CD4-positive, alpha-beta T cell (primary cell): ENCODE measurements at regions not wholly inside any gene's neighbourhood (a gene's known extent, or its start where the extent isn't known, plus 50 kb on each side); places are given as distances from the start of the nearest gene placed in this dataset.
A peak's percentile ranks its signal among the peaks of the same experiment; 100 is the strongest.

ENCODE experiments used
- ATAC-seq: fragments of 200-7000 bp; cut with Tn5 transposase; one replicate; pipeline ENCODE4 v1.10.0; 2022; ENCODE audit warnings: mild to moderate bottlenecking; ENCODE audit not compliant: poor library complexity
- CTCF ChIA-PET: fragments of 350-600 bp; sonication (Branson Sonifier 250); formaldehyde crosslinking; loops from one replicate; lab custom pipeline; 2021; ENCODE audit warnings: antibody characterized with exemption, inconsistent platforms; lab: Charles Lee
- POLR2A ChIA-PET: fragments of 350-600 bp; sonication (Branson Sonifier 250); formaldehyde crosslinking; loops from one replicate; lab custom pipeline; 2021; ENCODE audit warnings: antibody characterized with exemption, inconsistent platforms; lab: Charles Lee
- DNase-seq, 14 experiments: peaks; one replicate each; pipeline ENCODE4 v3.0.0-alpha.2; 2013 to 2020; ENCODE audit warnings: mixed read lengths in 2 of 14
- H3K27ac ChIP-seq, 2 donors: one replicate each; pipeline versions ENCODE4 v1.5.1 to v1.7.0; 2013; ENCODE audit warnings: low read length in 2 of 2, low read depth in 1 of 2, mild to moderate bottlenecking in 1 of 2
- H3K27me3 ChIP-seq, 2 experiments: 1 replicate in 1 of 2; 2 replicates in 1 of 2; pipeline versions ENCODE4 v1.6.1 to v1.7.0; 2013; ENCODE audit warnings: low read length in 2 of 2, control low read depth in 1 of 2, mild to moderate bottlenecking in 1 of 2, moderate library complexity in 1 of 2; ENCODE audit not compliant: insufficient read depth in 2 of 2, control insufficient read depth in 1 of 2
- H3K36me3 ChIP-seq: one replicate; pipeline ENCODE4 v1.6.1; 2013; ENCODE audit warnings: low read length, control low read depth; ENCODE audit not compliant: insufficient read depth
- H3K4me1 ChIP-seq: one replicate; pipeline ENCODE4 v1.6.1; 2013; ENCODE audit warnings: low read length, control low read depth; ENCODE audit not compliant: insufficient read depth
- H3K4me3 ChIP-seq: one replicate; pipeline ENCODE4 v1.5.1; 2013; ENCODE audit warnings: mild to moderate bottlenecking, low read length, moderate library complexity
- H3K9me3 ChIP-seq, 2 experiments: 1 replicate in 1 of 2; 2 replicates in 1 of 2; pipeline versions ENCODE4 v1.6.1 to v1.7.0; 2013; ENCODE audit warnings: low read length in 2 of 2, mild to moderate bottlenecking in 2 of 2, control low read depth in 1 of 2, moderate library complexity in 1 of 2; ENCODE audit not compliant: control insufficient read depth in 1 of 2, insufficient read depth in 1 of 2
- H3K27ac Mint-ChIP-seq: one replicate; pipeline ENCODE4 v1.8.0; 2020; ENCODE audit warnings: mixed read lengths
- H3K27me3 Mint-ChIP-seq: one replicate; pipeline ENCODE4 v1.8.0; 2021; ENCODE audit warnings: mixed read lengths
- H3K36me3 Mint-ChIP-seq: one replicate; pipeline ENCODE4 v1.8.0; 2021; ENCODE audit warnings: low read depth, mixed read lengths
- H3K4me1 Mint-ChIP-seq: one replicate; pipeline ENCODE4 v1.8.0; 2021; ENCODE audit warnings: low read depth, mixed read lengths
- H3K4me3 Mint-ChIP-seq: one replicate; pipeline ENCODE4 v1.8.0; 2020; ENCODE audit warnings: mild to moderate bottlenecking, mixed read lengths
- H3K9me3 Mint-ChIP-seq: one replicate; pipeline ENCODE4 v1.8.0; 2020; ENCODE audit warnings: mixed read lengths
- intact Hi-C, 2 experiments: fragments of 100-400 bp; cut with DNase I in 1 of 2; cut with micrococcal nuclease in 1 of 2; formaldehyde crosslinking; loops; one replicate each; pipeline versions ENCODE4 v1.15.1 to v1.9.0; 2023 to 2025; cut with DNase I, micrococcal nuclease
- TF ChIP-seq, protein P1 (sequence below): fragments of 200-600 bp; IDR thresholded peaks from one replicate; pipeline ENCODE4 v1.8.0; 2022; ENCODE audit warnings: antibody characterized with exemption, mild to moderate bottlenecking

DNA sequence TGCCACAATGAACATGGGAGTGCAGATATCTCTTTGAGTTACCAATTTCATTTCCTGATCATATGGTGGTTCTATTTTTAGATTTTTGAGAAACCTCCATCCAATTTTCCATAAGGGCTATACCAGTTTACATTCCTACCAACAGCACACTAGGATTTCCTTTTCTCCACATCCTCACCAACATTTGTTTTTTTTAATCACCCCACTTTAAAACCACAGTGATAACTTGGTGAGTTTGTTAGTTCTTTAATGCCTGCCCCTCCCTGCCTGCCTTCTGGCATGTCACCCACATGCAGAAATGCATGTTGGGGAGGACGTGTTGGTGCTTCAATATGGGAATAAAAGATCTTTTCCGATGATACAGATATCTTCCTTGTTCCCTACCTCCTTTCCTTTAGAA lies 167.9 kb downstream of the CAND1 start:
- Histone ChIP-seq H3K27me3 (no peaks in the 10 kb centered on the region), H3K9me3 (no peaks in the 10 kb centered on the region), H3K36me3 (no peaks in the 10 kb centered on the region), H3K4me3 (no peak overlapping the region), H3K4me1 (peaks cover 9% of the 10 kb centered on the region), H3K27ac (no peak overlapping the region)
- DNase-seq (no peak), ATAC-seq (no peak)
- ChIA-PET POLR2A (no interaction called here), CTCF (no interaction called here)
- TF ChIP-seq, protein P1, sequence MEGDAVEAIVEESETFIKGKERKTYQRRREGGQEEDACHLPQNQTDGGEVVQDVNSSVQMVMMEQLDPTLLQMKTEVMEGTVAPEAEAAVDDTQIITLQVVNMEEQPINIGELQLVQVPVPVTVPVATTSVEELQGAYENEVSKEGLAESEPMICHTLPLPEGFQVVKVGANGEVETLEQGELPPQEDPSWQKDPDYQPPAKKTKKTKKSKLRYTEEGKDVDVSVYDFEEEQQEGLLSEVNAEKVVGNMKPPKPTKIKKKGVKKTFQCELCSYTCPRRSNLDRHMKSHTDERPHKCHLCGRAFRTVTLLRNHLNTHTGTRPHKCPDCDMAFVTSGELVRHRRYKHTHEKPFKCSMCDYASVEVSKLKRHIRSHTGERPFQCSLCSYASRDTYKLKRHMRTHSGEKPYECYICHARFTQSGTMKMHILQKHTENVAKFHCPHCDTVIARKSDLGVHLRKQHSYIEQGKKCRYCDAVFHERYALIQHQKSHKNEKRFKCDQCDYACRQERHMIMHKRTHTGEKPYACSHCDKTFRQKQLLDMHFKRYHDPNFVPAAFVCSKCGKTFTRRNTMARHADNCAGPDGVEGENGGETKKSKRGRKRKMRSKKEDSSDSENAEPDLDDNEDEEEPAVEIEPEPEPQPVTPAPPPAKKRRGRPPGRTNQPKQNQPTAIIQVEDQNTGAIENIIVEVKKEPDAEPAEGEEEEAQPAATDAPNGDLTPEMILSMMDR = no peak
- intact Hi-C loops = loop anchor here in 1 of 2 experiments (5.0 kb wide), 1 partner anchor 85 kb away; no protein-coding TSS in a partner anchor
- Mint-ChIP-seq H3K27me3 (no peaks in the 10 kb centered on the region), H3K9me3 (peaks cover 3% of the 10 kb centered on the region), H3K4me3 (no peak overlapping the region), H3K36me3 (no peaks in the 10 kb centered on the region), H3K27ac (no peak overlapping the region), H3K4me1 (peaks cover 22% of the 10 kb centered on the region)

DNA sequence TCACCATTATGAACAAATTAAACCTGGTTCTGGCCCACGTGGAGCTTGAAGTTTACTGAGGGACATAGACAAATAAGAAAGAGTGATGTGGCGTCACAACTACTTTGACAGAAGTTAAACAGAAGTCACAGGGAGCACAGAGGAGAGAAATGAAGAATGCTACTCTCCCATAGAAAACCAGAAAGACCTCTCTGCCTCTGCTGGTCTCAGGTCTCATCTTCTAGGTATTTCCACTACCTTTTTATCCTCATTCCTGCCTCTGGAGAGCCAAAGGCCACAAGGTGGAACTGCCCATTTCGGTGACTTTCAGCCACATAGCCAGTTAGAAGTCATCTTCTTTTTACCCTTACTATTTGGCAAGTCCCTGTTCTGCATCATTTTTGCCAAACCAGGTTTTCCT lies 170.5 kb downstream of the CAND1 start:
- H3K27ac Mint-ChIP-seq = no peak overlapping the region
- ChIA-PET POLR2A (no interaction called here), CTCF (interaction anchor here (0.6 kb wide), 1 partner anchor 348 kb away, joined by 3 read pairs; no protein-coding TSS in a partner anchor)
- Histone ChIP-seq H3K27ac (no peak overlapping the region), H3K4me1 (peaks cover 14% of the 10 kb centered on the region), H3K36me3 (no peaks in the 10 kb centered on the region), H3K4me3 (no peak overlapping the region), H3K9me3 (no peaks in the 10 kb centered on the region), H3K27me3 (no peaks in the 10 kb centered on the region)
- no peaks in the 10 kb centered on the region for H3K27me3 Mint-ChIP-seq
- intact Hi-C loops = loop anchor here (2.0 to 5.0 kb wide), 7 partner anchors 48 to 503 kb away; partner anchors contain the start of gene DYRK2 (in 1 of the 2)
- H3K9me3 Mint-ChIP-seq = peaks cover 3% of the 10 kb centered on the region
- DNase-seq (no peak), ATAC-seq (no peak)
- TF ChIP-seq, protein P1 = no peak
- no peaks in the 10 kb centered on the region for H3K36me3 Mint-ChIP-seq
- H3K4me1 Mint-ChIP-seq = peaks cover 34% of the 10 kb centered on the region
- H3K4me3 Mint-ChIP-seq = no peak overlapping the region

DNA sequence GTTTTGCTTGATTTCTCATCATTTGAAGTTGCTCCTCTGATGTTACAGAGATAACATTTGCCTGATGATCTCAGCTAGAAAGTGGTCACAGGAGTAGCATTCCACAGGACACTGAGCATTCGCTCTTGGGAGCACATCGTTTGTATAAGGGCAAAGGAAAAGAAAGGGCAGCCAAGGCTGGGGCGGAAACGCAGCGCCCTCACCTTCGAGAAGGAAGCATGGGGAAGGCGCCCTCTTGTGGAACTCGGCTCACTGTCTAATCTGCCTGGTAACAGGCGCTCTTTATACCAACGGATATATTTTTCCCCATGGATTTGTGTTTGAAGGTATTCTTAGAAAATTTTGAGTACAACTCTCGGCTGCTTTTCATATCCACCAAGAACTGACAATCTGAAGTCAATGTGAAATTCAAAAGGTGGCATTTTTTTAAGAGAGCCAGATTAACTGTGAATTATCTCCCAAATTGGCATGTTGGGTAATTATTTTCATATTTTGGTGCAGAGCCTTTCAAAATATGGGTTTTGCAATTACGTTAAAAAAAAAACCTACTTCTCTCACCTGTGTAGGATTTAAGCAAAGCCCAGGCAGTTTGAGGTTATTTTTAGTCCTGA lies 172.7 kb downstream of the CAND1 start:
- no peaks in the 10 kb centered on the region for H3K27me3 Mint-ChIP-seq
- TF ChIP-seq, protein P1 = peak; percentile 84
- peaks cover 14% of the 10 kb centered on the region for H3K4me1 ChIP-seq
- H3K4me3 Mint-ChIP-seq = peak overlapping the region; percentile 77
- intact Hi-C loops = loop anchor here (2.0 to 5.0 kb wide), 8 partner anchors 41 to 501 kb away; partner anchors contain the start of gene DYRK2 (in 1 of the 2)
- no peak overlapping the region for H3K4me3 ChIP-seq
- H3K27ac ChIP-seq = no peak overlapping the region
- peak; percentile 96 for ATAC-seq
- H3K9me3 Mint-ChIP-seq = peaks cover 3% of the 10 kb centered on the region
- no peaks in the 10 kb centered on the region for H3K9me3 ChIP-seq
- ChIA-PET POLR2A (interaction anchor here (0.7 to 1.8 kb wide), 5 partner anchors 8 to 209 kb away, joined by 3 to 9 read pairs (median 4); partner anchors contain the start of gene DYRK2), CTCF (interaction anchor here (0.8 kb wide), 1 partner anchor 189 kb away, joined by 3 read pairs; no protein-coding TSS in a partner anchor)
- no peaks in the 10 kb centered on the region for H3K36me3 Mint-ChIP-seq
- DNase-seq = peak; percentile 64 to 87 (median 74)
- peaks cover 32% of the 10 kb centered on the region for H3K4me1 Mint-ChIP-seq
- no peaks in the 10 kb centered on the region for H3K27me3 ChIP-seq
- peak overlapping the region; percentile 10 for H3K27ac Mint-ChIP-seq
- no peaks in the 10 kb centered on the region for H3K36me3 ChIP-seq
